ENCODE measurements at regions not wholly inside any gene's neighbourhood (a gene's known extent, or its start where the extent isn't known, plus 50 kb on each side); places are given as distances from the start of the nearest gene placed in this dataset.

DNA sequence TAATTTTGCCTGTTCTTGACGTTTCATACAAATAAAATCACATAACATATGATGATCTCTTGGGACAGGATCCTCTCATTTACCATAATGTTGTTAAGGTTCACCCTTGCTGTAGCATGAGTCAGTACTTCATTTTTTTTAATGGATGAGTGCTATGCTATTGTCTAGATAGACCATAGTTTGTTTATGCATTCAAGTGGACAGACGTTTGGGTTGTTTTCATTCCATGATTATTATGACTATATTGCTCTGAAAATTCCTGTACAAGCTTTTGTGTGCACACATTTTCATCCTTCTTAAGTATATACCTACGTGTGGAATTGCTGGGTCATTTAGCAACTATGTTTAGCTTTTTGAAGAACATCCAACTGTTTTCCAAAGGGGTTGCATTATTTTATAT is 325.6 kb upstream of the TMEM132C start:
- no peak overlapping the region for H3K4me3 ChIP-seq (ENCODE audit: low read depth, low read length)
- DNase-seq (ENCODE audit: low read depth): no peak
- TF ChIP-seq POLR2A (IDR thresholded peaks at IDR 0.05; ENCODE audit: extremely low read depth, insufficient read length) (no peak), MYC (IDR thresholded peaks at IDR 0.05; ENCODE audit: low read depth, low read length) (no peak)
- TF ChIP-seq, protein P1, sequence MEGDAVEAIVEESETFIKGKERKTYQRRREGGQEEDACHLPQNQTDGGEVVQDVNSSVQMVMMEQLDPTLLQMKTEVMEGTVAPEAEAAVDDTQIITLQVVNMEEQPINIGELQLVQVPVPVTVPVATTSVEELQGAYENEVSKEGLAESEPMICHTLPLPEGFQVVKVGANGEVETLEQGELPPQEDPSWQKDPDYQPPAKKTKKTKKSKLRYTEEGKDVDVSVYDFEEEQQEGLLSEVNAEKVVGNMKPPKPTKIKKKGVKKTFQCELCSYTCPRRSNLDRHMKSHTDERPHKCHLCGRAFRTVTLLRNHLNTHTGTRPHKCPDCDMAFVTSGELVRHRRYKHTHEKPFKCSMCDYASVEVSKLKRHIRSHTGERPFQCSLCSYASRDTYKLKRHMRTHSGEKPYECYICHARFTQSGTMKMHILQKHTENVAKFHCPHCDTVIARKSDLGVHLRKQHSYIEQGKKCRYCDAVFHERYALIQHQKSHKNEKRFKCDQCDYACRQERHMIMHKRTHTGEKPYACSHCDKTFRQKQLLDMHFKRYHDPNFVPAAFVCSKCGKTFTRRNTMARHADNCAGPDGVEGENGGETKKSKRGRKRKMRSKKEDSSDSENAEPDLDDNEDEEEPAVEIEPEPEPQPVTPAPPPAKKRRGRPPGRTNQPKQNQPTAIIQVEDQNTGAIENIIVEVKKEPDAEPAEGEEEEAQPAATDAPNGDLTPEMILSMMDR (IDR thresholded peaks at IDR 0.05; ENCODE audit: low read depth, low read length): no peak
- TF ChIP-seq, protein P2, sequence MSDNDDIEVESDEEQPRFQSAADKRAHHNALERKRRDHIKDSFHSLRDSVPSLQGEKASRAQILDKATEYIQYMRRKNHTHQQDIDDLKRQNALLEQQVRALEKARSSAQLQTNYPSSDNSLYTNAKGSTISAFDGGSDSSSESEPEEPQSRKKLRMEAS (IDR thresholded peaks at IDR 0.05; ENCODE audit: low read depth, low read length): no peak

DNA sequence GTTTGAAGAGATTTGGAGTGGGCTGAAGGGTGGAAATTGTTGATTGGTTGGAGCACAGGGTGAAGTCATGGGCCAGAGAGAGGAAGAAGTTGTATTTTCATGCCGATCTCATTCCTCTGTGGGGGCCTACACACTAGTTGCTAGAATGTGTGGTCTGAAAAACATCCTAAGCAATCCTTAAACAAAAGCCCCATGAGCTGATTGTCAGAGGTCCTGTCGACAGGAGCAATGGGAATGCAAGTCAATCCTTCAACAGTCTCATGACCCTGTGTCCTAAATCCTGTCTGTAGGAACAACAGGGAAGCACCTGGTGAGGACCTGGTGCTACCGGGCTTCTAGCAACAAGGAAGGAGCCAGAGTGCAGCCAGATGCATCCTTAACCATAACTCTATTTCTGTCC is 324.0 kb upstream of the TMEM132C start:
- TF ChIP-seq MYC (IDR thresholded peaks at IDR 0.05; ENCODE audit: low read depth, low read length) (no peak), POLR2A (IDR thresholded peaks at IDR 0.05; ENCODE audit: extremely low read depth, insufficient read length) (no peak)
- TF ChIP-seq, protein P1 (IDR thresholded peaks at IDR 0.05; ENCODE audit: low read depth, low read length): no peak
- TF ChIP-seq, protein P2 (IDR thresholded peaks at IDR 0.05; ENCODE audit: low read depth, low read length): no peak
- no peak for DNase-seq (ENCODE audit: low read depth)
- no peak overlapping the region for H3K4me3 ChIP-seq (ENCODE audit: low read depth, low read length)

DNA sequence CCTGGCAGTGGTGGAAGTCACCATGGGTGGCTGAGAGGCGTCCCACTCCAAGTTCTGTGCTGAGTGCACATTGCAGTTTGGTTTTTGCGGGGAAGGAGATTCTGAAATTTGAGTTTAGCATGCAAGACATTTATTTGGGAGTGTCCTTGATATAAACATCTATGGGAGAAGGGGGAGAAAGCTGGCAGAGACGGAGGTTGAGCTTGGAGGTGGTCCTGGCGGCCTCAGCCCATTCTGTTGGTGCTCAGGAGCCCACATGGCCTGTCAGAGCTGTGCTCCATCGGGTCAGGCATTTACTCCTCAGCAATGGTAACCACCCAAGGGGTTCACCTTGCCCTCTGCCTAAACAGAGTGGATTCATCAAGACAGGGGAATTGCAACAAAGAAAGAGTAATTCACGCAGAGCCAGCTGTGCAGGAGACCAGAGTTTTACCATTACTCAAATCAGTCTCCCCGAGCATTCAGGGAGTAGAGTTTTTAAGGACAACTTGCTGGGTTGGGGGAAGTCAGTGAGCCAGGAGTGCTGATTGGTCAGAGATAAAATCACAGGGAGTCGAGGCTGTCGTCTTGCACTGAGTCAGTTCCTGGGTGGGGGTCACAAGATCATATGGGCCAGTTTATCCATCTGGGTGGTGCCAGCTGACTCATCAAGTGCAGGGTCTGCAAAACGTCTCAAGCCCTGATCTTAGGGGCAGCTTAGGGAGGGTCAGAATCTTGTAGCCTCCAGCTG is 323.3 kb upstream of the TMEM132C start:
- no peak overlapping the region for H3K4me3 ChIP-seq (ENCODE audit: low read depth, low read length)
- TF ChIP-seq, protein P1 (IDR thresholded peaks at IDR 0.05; ENCODE audit: low read depth, low read length): no peak
- TF ChIP-seq, protein P2 (IDR thresholded peaks at IDR 0.05; ENCODE audit: low read depth, low read length): no peak
- TF ChIP-seq MYC (IDR thresholded peaks at IDR 0.05; ENCODE audit: low read depth, low read length) (no peak), POLR2A (IDR thresholded peaks at IDR 0.05; ENCODE audit: extremely low read depth, insufficient read length) (no peak)
- DNase-seq (ENCODE audit: low read depth): peak; percentile 37

DNA sequence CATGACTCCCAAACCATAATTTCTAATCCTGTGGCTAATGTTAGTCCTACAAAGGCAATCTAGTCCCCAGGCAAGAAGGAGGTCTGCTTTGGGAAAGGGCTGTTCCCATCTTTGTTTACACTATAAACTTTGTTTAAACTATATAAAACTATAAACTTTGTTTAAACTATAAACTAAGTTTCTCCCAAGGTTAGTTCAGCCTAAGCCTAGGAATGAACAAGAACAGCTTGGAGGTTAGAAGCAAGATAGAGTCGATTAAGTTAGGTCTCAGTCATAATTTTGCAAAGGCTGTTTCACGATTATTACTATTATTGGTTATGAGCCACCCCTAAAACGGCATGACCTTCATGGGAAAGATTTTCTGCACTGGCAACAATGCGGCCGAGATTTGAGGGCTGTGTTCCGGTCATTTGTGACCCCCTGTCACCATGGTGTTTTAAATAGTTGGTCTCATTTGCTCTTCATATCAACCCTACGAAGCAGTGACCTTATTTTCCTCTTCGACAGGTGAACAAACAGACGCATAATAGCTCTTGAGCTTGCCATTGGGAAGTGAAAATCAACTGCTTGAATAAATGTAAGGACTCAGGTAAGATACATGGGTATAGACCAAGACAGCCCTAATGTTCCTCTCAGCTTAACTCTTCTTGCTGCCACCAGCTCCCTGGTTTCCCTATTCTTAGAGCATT is 322.6 kb upstream of the TMEM132C start:
- DNase-seq (ENCODE audit: low read depth): no peak
- H3K4me3 ChIP-seq (ENCODE audit: low read depth, low read length): no peak overlapping the region
- no peak for TF ChIP-seq MYC (IDR thresholded peaks at IDR 0.05; ENCODE audit: low read depth, low read length)
- no peak for TF ChIP-seq POLR2A (IDR thresholded peaks at IDR 0.05; ENCODE audit: extremely low read depth, insufficient read length)
- TF ChIP-seq, protein P1 (IDR thresholded peaks at IDR 0.05; ENCODE audit: low read depth, low read length): no peak
- TF ChIP-seq, protein P2 (IDR thresholded peaks at IDR 0.05; ENCODE audit: low read depth, low read length): no peak

DNA sequence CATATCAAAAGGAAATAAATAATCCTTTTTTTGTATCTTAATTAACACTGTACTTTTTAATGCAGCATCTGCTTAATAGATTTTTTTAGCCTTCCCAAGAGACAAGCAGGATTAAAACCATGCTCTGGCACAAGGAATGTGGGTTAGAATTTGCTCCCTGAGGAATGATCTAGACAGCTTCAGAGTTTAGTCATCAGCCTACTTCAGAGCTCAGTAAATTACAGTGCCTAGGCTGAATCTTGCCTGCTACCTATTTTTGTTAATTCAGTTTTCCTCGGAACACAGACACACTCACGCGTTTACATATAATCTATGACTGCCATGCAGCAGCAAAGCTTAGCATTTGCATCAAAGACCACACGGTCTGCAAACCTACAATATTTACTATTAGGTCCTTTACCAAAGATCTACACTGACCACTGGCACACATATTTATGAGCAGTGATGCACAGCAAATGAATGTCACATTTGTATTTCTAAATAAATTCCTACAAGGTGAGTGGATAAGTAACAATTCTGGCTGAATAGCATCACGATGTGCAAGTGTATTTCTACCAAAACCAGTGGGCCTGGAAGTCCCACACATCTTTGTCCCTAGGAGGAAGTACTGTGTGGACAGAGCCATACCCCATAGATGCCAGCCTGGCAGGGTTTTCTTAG is 309.8 kb upstream of the TMEM132C start:
- TF ChIP-seq MYC (IDR thresholded peaks at IDR 0.05; ENCODE audit: low read depth, low read length) (no peak), POLR2A (IDR thresholded peaks at IDR 0.05; ENCODE audit: extremely low read depth, insufficient read length) (no peak)
- TF ChIP-seq, protein P2 (IDR thresholded peaks at IDR 0.05; ENCODE audit: low read depth, low read length): no peak
- TF ChIP-seq, protein P1 (IDR thresholded peaks at IDR 0.05; ENCODE audit: low read depth, low read length): no peak
- no peak overlapping the region for H3K4me3 ChIP-seq (ENCODE audit: low read depth, low read length)
- DNase-seq (ENCODE audit: low read depth): no peak
